Body of pancreas (tissue), 4 donors: ENCODE measurements at regions not wholly inside any gene's neighbourhood (a gene's known extent, or its start where the extent isn't known, plus 50 kb on each side); places are given as distances from the start of the nearest gene placed in this dataset.

Experiments used
- ATAC-seq: fragments of 150-250 bp; one replicate; pipeline ENCODE4 v1.9.1; 2016
- DNase-seq, 4 donors: peaks; one replicate each; pipeline ENCODE4 v3.0.0-alpha.2; 2019
- H3K27ac ChIP-seq, 4 donors: fragments of 200-600 bp; sonication (generic); 1 replicate in 3 of 4; 2 replicates in 1 of 4; pipeline versions ENCODE4 v1.5.1 to v1.6.1; 2016 to 2019; ENCODE audit warnings: mild to moderate bottlenecking in 1 of 4, mixed read lengths in 1 of 4, moderate library complexity in 1 of 4
- H3K27me3 ChIP-seq, 2 donors: fragments of 200-600 bp; sonication (generic); one replicate each; pipeline ENCODE4 v1.6.0; 2016; ENCODE audit warnings: mild to moderate bottlenecking in 1 of 2
- H3K36me3 ChIP-seq, 2 donors: fragments of 200-600 bp; sonication (generic); replicated peaks in 1 of 2; 2 replicates each; pipeline ENCODE4 v1.5.1; 2016; ENCODE audit warnings: low read depth in 2 of 2; ENCODE audit not compliant: insufficient read depth in 1 of 2
- H3K4me1 ChIP-seq: fragments of 200-600 bp; sonication (generic); one replicate; pipeline ENCODE4 v1.6.0; 2016
- H3K4me3 ChIP-seq, 2 donors: fragments of 200-600 bp; sonication (generic); 1 replicate in 1 of 2; 2 replicates in 1 of 2; pipeline ENCODE4 v1.5.1; 2016 to 2019
- H3K9me3 ChIP-seq, 3 donors: fragments of 200-600 bp; sonication (generic); 1 replicate in 2 of 3; 2 replicates in 1 of 3; pipeline ENCODE4 v1.5.1; 2016
- POLR2A ChIP-seq, 3 donors: fragments of 450-650 bp; IDR thresholded peaks; one replicate each; pipeline ENCODE4 v1.6.1; 2016; ENCODE audit warnings: antibody characterized with exemption in 3 of 3, mild to moderate bottlenecking in 2 of 3
- WGBS, 2 donors: methylation state at CpG; one replicate each; pipeline ENCODE4 v1.1.5; 2017; 5-methylcytosine and 5-hydroxymethylcytosine counted together
- intact Hi-C: fragments of 100-400 bp; cut with DNase I; formaldehyde crosslinking; loops from one replicate; pipeline ENCODE4 v1.15.1; 2023
- TF ChIP-seq, protein P1 (sequence below), 7 experiments: fragments of 450-650 bp in 4 of 7; fragments of 200-600 bp in 3 of 7; sonication (generic) in 3 of 7; IDR thresholded peaks; one replicate each; pipeline ENCODE4 v1.5.1; 2016 to 2019; ENCODE audit warnings: antibody characterized with exemption in 7 of 7

DNA sequence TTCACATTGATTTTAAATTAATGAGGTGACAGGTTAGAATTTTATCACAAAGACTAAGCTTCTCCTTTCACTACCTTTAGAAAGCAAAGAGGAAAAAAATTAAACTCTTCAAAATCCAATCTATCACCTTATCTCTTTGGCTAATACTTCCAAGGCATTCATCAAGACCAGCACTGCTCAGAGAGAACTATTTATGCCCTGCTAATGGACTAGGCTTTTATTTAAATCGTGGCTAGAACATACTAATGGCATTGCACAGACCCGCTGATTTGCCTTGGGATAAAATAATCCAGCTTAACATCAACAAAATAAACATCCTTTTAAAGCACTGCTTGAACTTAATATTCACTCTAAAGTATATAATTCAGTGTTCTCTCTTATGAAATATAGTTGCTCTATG, 880.4 kb downstream of the HACE1 start:
- Histone ChIP-seq H3K9me3 (no peaks in the 10 kb centered on the region), H3K27ac (no peak overlapping the region), H3K27me3 (no peaks in the 10 kb centered on the region), H3K36me3 (no peaks in the 10 kb centered on the region), H3K4me3 (no peak overlapping the region), H3K4me1 (no peaks in the 10 kb centered on the region)
- intact Hi-C loops, result no loop called here
- ATAC-seq (no peak), DNase-seq (no peak)
- WGBS, 2 donors, result 13 to 14% methylated on average over 2 of the region's 2 CpGs
- TF ChIP-seq POLR2A (IDR thresholded peaks at IDR 0.05), result no peak
- TF ChIP-seq, protein P1, sequence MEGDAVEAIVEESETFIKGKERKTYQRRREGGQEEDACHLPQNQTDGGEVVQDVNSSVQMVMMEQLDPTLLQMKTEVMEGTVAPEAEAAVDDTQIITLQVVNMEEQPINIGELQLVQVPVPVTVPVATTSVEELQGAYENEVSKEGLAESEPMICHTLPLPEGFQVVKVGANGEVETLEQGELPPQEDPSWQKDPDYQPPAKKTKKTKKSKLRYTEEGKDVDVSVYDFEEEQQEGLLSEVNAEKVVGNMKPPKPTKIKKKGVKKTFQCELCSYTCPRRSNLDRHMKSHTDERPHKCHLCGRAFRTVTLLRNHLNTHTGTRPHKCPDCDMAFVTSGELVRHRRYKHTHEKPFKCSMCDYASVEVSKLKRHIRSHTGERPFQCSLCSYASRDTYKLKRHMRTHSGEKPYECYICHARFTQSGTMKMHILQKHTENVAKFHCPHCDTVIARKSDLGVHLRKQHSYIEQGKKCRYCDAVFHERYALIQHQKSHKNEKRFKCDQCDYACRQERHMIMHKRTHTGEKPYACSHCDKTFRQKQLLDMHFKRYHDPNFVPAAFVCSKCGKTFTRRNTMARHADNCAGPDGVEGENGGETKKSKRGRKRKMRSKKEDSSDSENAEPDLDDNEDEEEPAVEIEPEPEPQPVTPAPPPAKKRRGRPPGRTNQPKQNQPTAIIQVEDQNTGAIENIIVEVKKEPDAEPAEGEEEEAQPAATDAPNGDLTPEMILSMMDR (IDR thresholded peaks at IDR 0.05), result no peak

DNA sequence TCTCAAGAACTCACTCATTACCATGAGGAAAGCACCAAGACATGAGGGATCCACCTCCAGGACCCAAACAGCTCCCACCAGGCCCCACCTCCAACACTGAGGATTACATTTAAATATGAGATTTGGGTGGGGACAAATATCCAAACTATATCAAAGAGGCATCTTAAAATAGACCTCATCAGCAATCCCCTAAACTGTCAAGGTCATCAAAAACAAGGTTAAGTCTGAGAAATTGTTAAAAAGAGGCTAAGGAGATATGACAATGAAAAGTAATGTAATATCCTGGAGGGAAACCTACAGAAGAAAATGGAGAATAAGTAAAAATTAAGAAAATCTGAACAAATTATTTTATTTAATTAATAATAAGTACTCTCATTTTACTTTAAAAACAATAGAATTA, 922.3 kb downstream of the HACE1 start:
- no peaks in the 10 kb centered on the region for H3K27me3 ChIP-seq
- H3K4me1 ChIP-seq, result no peaks in the 10 kb centered on the region
- no peak overlapping the region for H3K27ac ChIP-seq
- TF ChIP-seq POLR2A (IDR thresholded peaks at IDR 0.05), result no peak
- TF ChIP-seq, protein P1 (IDR thresholded peaks at IDR 0.05), result no peak
- intact Hi-C loops, result no loop called here
- no peaks in the 10 kb centered on the region for H3K36me3 ChIP-seq
- ATAC-seq (no peak), DNase-seq (no peak)
- H3K9me3 ChIP-seq, result no peaks in the 10 kb centered on the region
- no peak overlapping the region for H3K4me3 ChIP-seq

DNA sequence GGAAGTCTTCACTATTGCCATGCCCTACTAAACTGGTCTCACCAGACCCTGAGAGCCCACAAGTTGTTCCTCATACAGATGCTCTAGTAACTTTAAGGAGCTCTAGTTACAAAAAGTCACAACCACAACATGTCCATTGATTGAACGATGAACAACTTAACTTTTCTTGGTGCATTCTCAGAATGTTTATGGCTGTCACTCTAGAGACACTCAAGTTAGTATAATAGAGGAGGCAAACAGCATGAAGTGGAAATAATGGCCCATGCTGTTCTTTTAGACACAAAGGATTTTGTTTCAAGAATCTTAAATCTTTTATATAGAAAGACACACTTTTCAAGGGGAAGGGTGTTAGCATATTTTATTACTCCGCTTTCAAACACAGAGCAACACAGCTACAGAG, 934.4 kb downstream of the HACE1 start:
- Histone ChIP-seq H3K27me3 (no peaks in the 10 kb centered on the region), H3K36me3 (no peaks in the 10 kb centered on the region), H3K27ac (no peak overlapping the region), H3K9me3 (no peaks in the 10 kb centered on the region), H3K4me1 (no peaks in the 10 kb centered on the region), H3K4me3 (no peak overlapping the region)
- 83 to 89% methylated on average over 2 of the region's 2 CpGs for WGBS, 2 donors
- ATAC-seq (no peak), DNase-seq (no peak)
- no peak for TF ChIP-seq POLR2A (IDR thresholded peaks at IDR 0.05)
- TF ChIP-seq, protein P1 (IDR thresholded peaks at IDR 0.05), result no peak
- intact Hi-C loops, result no loop called here

DNA sequence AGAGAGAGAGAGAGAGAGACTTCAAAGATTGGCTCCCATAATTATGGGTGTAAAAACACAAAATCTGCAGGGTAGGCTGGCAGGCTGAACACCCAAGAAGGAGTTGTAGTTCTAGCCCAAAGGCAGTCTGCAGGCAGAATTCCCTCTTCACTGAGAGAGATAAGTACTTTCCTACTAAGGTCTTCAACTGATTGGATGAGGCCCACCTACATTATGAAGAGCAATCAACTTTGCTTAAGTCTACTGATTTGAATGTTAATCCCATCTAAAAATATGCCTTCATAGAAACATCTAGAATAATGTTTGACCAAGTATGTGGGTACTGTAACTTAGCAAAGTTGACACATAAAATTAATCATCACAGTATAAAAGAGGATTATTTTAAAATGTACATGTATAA, 949.7 kb downstream of the HACE1 start:
- Histone ChIP-seq H3K9me3 (no peaks in the 10 kb centered on the region), H3K27me3 (no peaks in the 10 kb centered on the region), H3K27ac (no peak overlapping the region), H3K36me3 (no peaks in the 10 kb centered on the region), H3K4me3 (no peak overlapping the region), H3K4me1 (no peaks in the 10 kb centered on the region)
- TF ChIP-seq, protein P1 (IDR thresholded peaks at IDR 0.05), result no peak
- no peak for TF ChIP-seq POLR2A (IDR thresholded peaks at IDR 0.05)
- ATAC-seq, result no peak
- intact Hi-C loops, result no loop called here
- DNase-seq, result no peak

DNA sequence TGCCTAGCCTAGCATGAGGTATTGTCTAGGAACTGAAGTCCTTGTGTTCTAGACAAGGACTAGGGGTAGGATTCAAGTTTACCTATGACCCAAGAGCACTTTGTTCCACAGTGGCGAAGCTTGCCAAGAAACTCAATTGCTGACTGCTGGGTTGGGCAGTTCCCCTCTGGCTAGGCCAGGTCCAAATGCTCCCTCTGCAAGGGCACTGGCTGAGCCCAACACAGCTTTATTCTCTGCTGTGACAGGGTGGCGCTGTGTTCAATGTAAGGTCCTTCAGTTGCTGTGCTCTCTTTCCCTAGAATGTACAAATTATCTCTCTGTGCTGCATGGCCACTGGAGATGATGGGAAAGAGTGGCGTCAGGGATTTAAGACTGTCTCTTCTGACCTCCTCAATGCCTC, 950.8 kb downstream of the HACE1 start:
- intact Hi-C loops, result no loop called here
- TF ChIP-seq POLR2A (IDR thresholded peaks at IDR 0.05), result no peak
- TF ChIP-seq, protein P1 (IDR thresholded peaks at IDR 0.05), result no peak
- H3K27ac ChIP-seq, result no peak overlapping the region
- H3K4me3 ChIP-seq, result no peak overlapping the region
- ATAC-seq, result no peak
- no peaks in the 10 kb centered on the region for H3K36me3 ChIP-seq
- no peaks in the 10 kb centered on the region for H3K4me1 ChIP-seq
- H3K9me3 ChIP-seq, result no peaks in the 10 kb centered on the region
- DNase-seq, result no peak
- WGBS, 2 donors, result 73 to 83% methylated on average over 3 of the region's 3 CpGs
- H3K27me3 ChIP-seq, result no peaks in the 10 kb centered on the region
